ENCODE measurements at regions not wholly inside any gene's neighbourhood (a gene's known extent, or its start where the extent isn't known, plus 50 kb on each side); places are given as distances from the start of the nearest gene placed in this dataset.

- Histone ChIP-seq H3K4me3 (ENCODE audit: low read depth in 1 of 3, low read length in 3 of 3) (no peak overlapping the region), H3K4me1 (ENCODE audit: control insufficient read depth in 4 of 4, insufficient read depth in 4 of 4, low read length in 3 of 4) (peaks cover 0 to 6% (median 0%) of the 10 kb centered on the region in 4 donors), H3K27ac (ENCODE audit: low read depth in 1 of 2, low read length in 2 of 2) (no peak overlapping the region), H3K9me3 (ENCODE audit: control insufficient read depth in 4 of 4, low read length in 3 of 4) (no peaks in the 10 kb centered on the region), H3K9ac (ENCODE audit: low read depth in 1 of 2, low read length in 2 of 2) (no peak overlapping the region), H3K36me3 (ENCODE audit: control insufficient read depth in 4 of 4, insufficient read depth in 3 of 4, low read depth in 1 of 4, low read length in 3 of 4) (no peaks in the 10 kb centered on the region), H3K27me3 (ENCODE audit: control insufficient read depth in 4 of 4, insufficient read depth in 4 of 4, low read length in 3 of 4) (no peaks in the 10 kb centered on the region)
- 81% methylated on average over 4 of the region's 4 CpGs for whole genome bisulfite sequencing
- DNase-seq (ENCODE audit: low spot score) = no peak
- no peak for TF ChIP-seq JUND (IDR thresholded peaks at IDR 0.05)
- TF ChIP-seq TAF1 (conservative IDR thresholded peaks at IDR 0.05) = no peak
- TF ChIP-seq HNF4G (IDR thresholded peaks at IDR 0.05) = no peak
- TF ChIP-seq RXRA (IDR thresholded peaks at IDR 0.05) = no peak
- TF ChIP-seq CTCF (IDR thresholded peaks at IDR 0.05; ENCODE audit: low read depth, low read length, missing input control) = no peak
- TF ChIP-seq SP1 (IDR thresholded peaks at IDR 0.05) = no peak
These were observed 73.7 kb downstream of the SPATA31C2 start for GRCh38 chr9:88064554-88064953.

- Histone ChIP-seq H3K4me3 (ENCODE audit: low read depth in 1 of 3, low read length in 3 of 3) (no peak overlapping the region), H3K4me1 (ENCODE audit: control insufficient read depth in 4 of 4, insufficient read depth in 4 of 4, low read length in 3 of 4) (peaks cover 0 to 2% (median 0%) of the 10 kb centered on the region in 4 donors), H3K27ac (ENCODE audit: low read depth in 1 of 2, low read length in 2 of 2) (no peak overlapping the region), H3K36me3 (ENCODE audit: control insufficient read depth in 4 of 4, insufficient read depth in 3 of 4, low read depth in 1 of 4, low read length in 3 of 4) (no peaks in the 10 kb centered on the region), H3K9ac (ENCODE audit: low read depth in 1 of 2, low read length in 2 of 2) (no peak overlapping the region), H3K9me3 (ENCODE audit: control insufficient read depth in 4 of 4, low read length in 3 of 4) (no peaks in the 10 kb centered on the region), H3K27me3 (ENCODE audit: control insufficient read depth in 4 of 4, insufficient read depth in 4 of 4, low read length in 3 of 4) (no peaks in the 10 kb centered on the region)
- WGBS = 93% methylated on average over 7 of the region's 7 CpGs
- TF ChIP-seq SP1 (IDR thresholded peaks at IDR 0.05) (no peak), HNF4A (conservative IDR thresholded peaks at IDR 0.05) (no peak), YY1 (IDR thresholded peaks at IDR 0.05) (no peak), EGR1 (IDR thresholded peaks at IDR 0.05; ENCODE audit: low read depth in 2 of 2) (no peak), RXRA (IDR thresholded peaks at IDR 0.05) (no peak), CTCF (IDR thresholded peaks at IDR 0.05; ENCODE audit: low read depth, low read length, missing input control) (no peak), TAF1 (conservative IDR thresholded peaks at IDR 0.05) (no peak)
- no peak for DNase-seq (ENCODE audit: low spot score)
These were observed 77.5 kb downstream of the SPATA31C2 start for GRCh38 chr9:88060746-88061145.

- no peaks in the 10 kb centered on the region for H3K36me3 ChIP-seq (ENCODE audit: control insufficient read depth in 4 of 4, insufficient read depth in 3 of 4, low read depth in 1 of 4, low read length in 3 of 4)
- no peak overlapping the region for H3K27ac ChIP-seq (ENCODE audit: low read depth in 1 of 2, low read length in 2 of 2)
- DNase-seq (ENCODE audit: low spot score) = no peak
- H3K9ac ChIP-seq (ENCODE audit: low read depth in 1 of 2, low read length in 2 of 2) = no peak overlapping the region
- H3K4me3 ChIP-seq (ENCODE audit: low read depth in 1 of 3, low read length in 3 of 3) = no peak overlapping the region
- TF ChIP-seq TAF1 (conservative IDR thresholded peaks at IDR 0.05) (no peak), SP1 (IDR thresholded peaks at IDR 0.05) (no peak), RXRA (IDR thresholded peaks at IDR 0.05) (no peak), RAD21 (IDR thresholded peaks at IDR 0.05) (no peak), REST (IDR thresholded peaks at IDR 0.05) (no peak), FOXA2 (IDR thresholded peaks at IDR 0.05) (no peak)
- no peaks in the 10 kb centered on the region for H3K27me3 ChIP-seq (ENCODE audit: control insufficient read depth in 4 of 4, insufficient read depth in 4 of 4, low read length in 3 of 4)
- 90% methylated on average over 3 of the region's 3 CpGs for WGBS
- H3K9me3 ChIP-seq (ENCODE audit: control insufficient read depth in 4 of 4, low read length in 3 of 4) = no peaks in the 10 kb centered on the region
- H3K4me1 ChIP-seq (ENCODE audit: control insufficient read depth in 4 of 4, insufficient read depth in 4 of 4, low read length in 3 of 4) = no peaks in the 10 kb centered on the region
These were observed 78.8 kb downstream of the SPATA31C2 start for GRCh38 chr9:88059469-88059868.
